HCT116 (cell line): ENCODE measurements at regions not wholly inside any gene's neighbourhood (a gene's known extent, or its start where the extent isn't known, plus 50 kb on each side); places are given as distances from the start of the nearest gene placed in this dataset.

Source experiments
- EZH2 ChIP-seq: fragments of 200-600 bp; sonication (generic); IDR thresholded peaks from 2 replicates; pipeline ENCODE4 v1.6.1; 2017; ENCODE audit warnings: antibody characterized with exemption, mixed run types
- EZH2phosphoT487 ChIP-seq: fragments of 200-600 bp; IDR thresholded peaks from 2 replicates; pipeline ENCODE4 v1.6.1; 2018; ENCODE audit warnings: antibody characterized with exemption, borderline replicate concordance
- SP1 ChIP-seq: IDR thresholded peaks from 2 replicates; pipeline ENCODE4 v1.6.1; 2012; ENCODE audit warnings: low read depth
- TF ChIP-seq, protein P1 (sequence below): IDR thresholded peaks from 2 replicates; pipeline ENCODE4 v1.6.1; 2012
- TF ChIP-seq, protein P2 (sequence below), 3 experiments: fragments of 200-600 bp in 1 of 3; sonication (generic) in 1 of 3; IDR thresholded peaks in 2 of 3; conservative IDR thresholded peaks in 1 of 3; 2 replicates each; pipeline ENCODE4 v1.5.1; 2012 to 2017; ENCODE audit warnings: low read depth in 2 of 3, low read length in 2 of 3, antibody characterized with exemption in 1 of 3, borderline replicate concordance in 1 of 3, control low read depth in 1 of 3, mild to moderate bottlenecking in 1 of 3, mixed read lengths in 1 of 3, mixed run types in 1 of 3, moderate library complexity in 1 of 3; ENCODE audit not compliant: insufficient read depth in 1 of 3

DNA sequence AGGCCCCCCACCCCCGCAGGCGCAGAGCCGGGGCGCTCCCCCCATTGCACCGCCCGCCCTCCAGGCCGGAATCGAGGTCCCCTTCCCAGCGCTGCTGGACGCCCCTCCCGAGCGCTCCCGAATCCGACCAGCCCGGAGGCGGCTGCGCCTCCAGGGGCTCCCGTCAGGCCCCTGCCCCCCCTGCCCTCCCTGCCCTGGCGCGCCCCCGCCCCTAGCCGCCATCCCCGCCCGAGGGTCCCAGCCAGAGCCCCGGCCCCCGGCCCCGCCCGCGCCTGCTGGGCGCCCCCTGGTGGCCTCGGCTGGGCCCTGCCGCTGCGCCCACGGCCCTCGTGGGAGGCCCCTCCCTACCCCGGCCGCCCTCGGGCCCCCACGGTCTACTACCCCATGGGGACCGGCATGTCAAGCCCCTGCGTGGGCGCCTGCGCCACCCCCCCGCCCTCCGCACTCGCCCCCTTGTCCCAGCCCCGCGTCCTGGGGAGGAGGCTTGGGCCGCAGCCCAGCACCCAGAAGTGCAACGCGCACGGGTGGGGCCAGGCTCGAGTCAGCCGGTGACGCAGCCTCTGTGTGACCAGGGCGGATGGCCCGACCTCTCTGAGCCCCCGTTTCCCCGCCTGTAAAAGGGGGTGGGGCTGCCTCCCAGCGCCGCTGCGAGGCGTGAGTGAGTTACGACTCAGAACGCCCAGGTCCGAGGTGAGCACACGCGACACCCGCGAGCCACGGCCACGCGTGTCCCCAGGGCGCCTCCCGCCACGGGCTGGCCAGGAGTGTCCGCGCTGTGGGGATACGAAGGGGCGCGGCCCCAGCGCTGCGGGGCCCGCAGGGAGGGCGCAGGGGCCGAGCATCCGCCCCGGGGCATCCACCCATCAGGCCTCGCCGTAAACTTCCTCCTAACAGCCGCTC is 104.9 kb downstream of the FAM53A start:
- TF ChIP-seq SP1: no peak
- TF ChIP-seq, protein P1, sequence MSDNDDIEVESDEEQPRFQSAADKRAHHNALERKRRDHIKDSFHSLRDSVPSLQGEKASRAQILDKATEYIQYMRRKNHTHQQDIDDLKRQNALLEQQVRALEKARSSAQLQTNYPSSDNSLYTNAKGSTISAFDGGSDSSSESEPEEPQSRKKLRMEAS: no peak
- TF ChIP-seq EZH2: no peak
- TF ChIP-seq, protein P2, sequence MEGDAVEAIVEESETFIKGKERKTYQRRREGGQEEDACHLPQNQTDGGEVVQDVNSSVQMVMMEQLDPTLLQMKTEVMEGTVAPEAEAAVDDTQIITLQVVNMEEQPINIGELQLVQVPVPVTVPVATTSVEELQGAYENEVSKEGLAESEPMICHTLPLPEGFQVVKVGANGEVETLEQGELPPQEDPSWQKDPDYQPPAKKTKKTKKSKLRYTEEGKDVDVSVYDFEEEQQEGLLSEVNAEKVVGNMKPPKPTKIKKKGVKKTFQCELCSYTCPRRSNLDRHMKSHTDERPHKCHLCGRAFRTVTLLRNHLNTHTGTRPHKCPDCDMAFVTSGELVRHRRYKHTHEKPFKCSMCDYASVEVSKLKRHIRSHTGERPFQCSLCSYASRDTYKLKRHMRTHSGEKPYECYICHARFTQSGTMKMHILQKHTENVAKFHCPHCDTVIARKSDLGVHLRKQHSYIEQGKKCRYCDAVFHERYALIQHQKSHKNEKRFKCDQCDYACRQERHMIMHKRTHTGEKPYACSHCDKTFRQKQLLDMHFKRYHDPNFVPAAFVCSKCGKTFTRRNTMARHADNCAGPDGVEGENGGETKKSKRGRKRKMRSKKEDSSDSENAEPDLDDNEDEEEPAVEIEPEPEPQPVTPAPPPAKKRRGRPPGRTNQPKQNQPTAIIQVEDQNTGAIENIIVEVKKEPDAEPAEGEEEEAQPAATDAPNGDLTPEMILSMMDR (IDR thresholded peaks at IDR 0.05 in 2 of 3, conservative IDR thresholded peaks at IDR 0.05 in 1 of 3; ENCODE audit: borderline replicate concordance in 1 of 3, insufficient read depth in 1 of 3, low read depth in 2 of 3, low read length in 2 of 3): peak in 2 of 3 experiments; percentile 56; a peak in 4 of 6 replicates
- TF ChIP-seq EZH2phosphoT487: no peak
